GM18498 (cell line): ENCODE measurements at regions not wholly inside any gene's neighbourhood (a gene's known extent, or its start where the extent isn't known, plus 50 kb on each side); places are given as distances from the start of the nearest gene placed in this dataset.
"Not testable (repeated sequence)": the region's sequence is repeated elsewhere in the genome, so short reads cannot be mapped to it uniquely, and the experiment has no call there.

Experiments
- ATAC-seq: cut with Tn5 transposase; IDR thresholded peaks from one replicate; pipeline ENCODE4 v1.9.1; 2021; ENCODE audit warnings: mild to moderate bottlenecking, moderate library complexity; ENCODE audit not compliant: unreplicated experiment

GRCh38 chr4:53720776-53721175 lies 129.5 kb upstream of the LNX1 start:
- ATAC-seq: no peak

GRCh38 chr4:53717064-53717549 lies 125.8 kb upstream of the LNX1 start:
- ATAC-seq: no peak

DNA sequence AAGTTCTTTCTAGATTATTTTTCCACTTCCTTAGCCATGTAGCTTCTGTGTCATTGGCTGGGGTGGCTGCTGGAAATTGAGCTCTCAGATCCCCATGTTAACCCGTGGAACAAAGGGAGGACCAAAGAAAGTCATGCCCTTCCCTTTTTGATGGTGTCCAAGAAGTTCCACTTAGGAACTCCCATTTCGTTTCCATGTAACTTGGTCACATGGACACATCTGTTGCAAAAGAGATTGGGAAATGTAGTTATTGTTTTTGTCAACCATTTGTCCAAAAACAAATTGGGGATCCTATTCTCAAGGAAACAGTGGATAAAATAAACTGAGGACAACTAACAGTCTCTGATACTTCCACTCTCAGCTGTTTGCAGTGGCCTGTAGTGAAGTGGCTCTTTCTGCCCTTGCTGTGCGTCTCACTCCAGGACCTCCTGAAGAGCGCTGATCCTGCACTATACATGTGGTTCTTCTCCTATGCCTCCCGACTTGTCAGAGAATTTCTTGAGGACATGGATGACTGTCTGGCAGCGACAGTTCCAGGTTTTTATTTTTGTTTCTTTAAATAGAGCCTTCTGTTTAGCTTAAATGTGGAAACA lies 125.3 kb upstream of the LNX1 start:
- no peak for ATAC-seq

- ATAC-seq: no peak
These were observed 124.7 kb upstream of the LNX1 start for GRCh38 chr4:53716011-53716410.

DNA sequence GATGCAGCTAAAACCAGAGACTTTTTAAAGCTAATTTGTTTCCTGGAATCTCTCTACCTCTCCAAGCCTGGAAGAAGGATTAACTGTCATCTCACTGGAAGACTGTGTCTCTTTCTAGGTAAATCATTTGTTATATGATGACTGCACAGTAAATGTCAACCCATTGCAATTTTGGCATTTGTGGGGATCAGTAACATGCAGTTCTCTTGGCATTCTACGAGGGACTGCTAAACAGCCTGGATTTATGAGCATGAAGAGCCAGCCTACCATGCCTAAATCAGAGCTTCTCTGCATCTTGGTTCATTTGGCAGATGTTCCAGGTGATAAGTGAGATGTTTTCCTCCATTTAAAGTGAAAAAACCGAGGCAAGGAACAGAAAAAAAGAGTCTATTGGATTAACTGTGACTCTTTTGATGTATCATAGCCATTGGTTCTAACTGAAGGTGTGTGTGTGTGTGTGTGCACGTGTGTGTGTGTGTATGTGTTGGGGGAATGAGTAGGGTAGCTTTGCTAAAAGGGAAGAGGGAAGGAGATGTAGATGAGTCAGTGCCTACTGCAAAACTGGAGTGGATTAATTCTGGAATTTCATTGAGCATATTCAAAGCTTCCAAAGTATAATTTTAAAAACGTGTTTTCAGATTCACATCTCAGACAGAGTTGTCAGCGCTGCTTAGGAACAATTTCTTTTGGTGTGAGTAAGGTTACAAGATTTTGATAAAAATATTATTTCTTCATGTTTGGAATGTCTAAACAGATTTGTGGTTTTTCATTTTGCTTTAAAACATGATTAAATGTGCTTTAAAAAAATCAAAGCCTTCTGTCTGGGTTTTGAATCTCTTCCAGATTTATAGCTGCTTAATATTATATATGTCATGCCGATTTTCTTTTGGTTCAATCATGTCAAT lies 123.2 kb upstream of the LNX1 start:
- ATAC-seq: no peak

- ATAC-seq: no peak
These were observed 122.5 kb upstream of the LNX1 start for GRCh38 chr4:53713767-53714166.

DNA sequence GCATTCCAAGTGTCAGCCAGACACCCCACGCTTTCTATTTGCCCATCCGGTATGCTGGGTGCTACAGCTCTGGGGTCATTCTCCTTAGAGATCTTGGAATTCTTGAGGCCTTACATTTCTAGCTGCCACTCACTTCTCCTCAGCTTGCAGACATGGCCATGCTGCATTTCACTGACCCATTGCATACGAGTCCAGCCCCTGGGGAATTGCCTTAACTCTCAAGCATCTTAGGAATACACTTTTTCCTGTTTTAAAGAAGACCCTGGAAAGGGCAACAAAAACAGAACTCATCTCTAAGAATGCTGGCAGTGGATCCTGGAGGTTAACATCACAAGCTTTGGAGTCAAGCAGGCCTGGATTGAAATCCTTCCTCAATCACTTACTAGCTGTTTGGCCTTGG lies 122.0 kb upstream of the LNX1 start:
- no peak for ATAC-seq

DNA sequence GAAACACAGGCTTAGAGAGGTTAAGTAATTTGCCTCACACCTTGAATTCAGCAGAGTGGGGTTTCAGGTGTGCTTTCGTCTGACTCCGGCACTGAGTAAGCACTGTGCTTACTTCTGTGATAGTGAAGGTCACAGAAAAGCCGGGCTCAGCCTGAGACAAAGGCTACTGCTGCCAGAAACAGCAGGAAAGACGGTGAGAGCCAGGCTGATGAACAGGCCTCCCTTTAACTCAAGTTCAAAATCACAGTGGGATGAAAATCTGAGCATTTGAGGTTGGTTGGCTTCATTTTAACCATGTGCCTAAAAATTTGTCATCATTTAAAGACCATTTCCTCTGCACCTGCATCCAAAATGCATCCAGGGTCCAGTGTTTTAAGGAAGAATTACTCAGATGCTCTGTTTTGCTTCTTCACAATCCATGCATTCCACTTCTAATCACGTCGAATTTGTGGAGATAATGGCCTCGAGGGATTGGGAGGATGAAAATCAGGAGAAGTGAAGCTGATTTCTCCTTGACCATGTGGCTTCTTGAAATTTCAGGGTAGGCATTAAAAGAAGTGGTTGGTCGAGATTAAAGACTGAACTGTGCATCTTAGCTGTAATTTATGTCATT lies 121.2 kb upstream of the LNX1 start:
- ATAC-seq: no peak

DNA sequence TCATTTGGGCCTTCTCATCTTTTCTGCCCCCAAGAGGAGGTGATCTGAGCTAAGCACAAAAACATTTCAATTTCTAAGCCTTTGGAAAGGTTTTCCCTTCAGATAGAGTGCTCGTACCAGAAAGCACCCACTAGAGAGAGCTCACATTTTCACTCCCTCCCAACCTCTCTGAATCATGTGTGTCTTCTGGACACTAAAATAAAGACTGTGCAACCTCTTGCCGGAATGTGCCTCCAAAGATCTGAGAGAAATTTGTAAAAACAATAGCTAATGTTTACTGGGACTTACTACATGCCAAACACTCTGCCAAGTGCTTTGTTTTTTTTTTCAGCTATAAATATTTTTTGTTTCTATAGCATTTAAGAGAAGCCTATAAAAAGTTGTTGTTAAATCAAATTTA lies 120.6 kb upstream of the LNX1 start:
- no peak for ATAC-seq

GRCh38 chr4:53709693-53710092 lies 118.4 kb upstream of the LNX1 start:
- no peak for ATAC-seq

DNA sequence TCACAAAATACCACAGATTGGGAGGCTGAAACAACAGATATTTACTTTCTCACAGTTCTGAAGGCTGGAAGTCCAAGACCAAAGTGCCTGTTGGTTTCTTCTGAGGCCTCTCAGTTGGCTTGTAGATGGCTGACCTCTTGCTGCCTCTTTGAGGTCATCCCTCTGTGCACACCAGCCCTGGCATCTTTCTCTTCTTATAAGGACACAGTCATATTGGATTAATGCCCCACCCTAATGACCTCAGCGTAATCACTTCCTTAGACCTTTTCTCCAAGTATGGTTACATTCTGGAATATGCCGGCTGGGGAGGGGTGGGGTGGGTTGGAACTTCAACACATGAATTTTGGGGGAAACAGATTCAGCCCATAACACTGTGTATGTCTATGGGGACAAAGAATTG lies 116.2 kb upstream of the LNX1 start:
- no peak for ATAC-seq

DNA sequence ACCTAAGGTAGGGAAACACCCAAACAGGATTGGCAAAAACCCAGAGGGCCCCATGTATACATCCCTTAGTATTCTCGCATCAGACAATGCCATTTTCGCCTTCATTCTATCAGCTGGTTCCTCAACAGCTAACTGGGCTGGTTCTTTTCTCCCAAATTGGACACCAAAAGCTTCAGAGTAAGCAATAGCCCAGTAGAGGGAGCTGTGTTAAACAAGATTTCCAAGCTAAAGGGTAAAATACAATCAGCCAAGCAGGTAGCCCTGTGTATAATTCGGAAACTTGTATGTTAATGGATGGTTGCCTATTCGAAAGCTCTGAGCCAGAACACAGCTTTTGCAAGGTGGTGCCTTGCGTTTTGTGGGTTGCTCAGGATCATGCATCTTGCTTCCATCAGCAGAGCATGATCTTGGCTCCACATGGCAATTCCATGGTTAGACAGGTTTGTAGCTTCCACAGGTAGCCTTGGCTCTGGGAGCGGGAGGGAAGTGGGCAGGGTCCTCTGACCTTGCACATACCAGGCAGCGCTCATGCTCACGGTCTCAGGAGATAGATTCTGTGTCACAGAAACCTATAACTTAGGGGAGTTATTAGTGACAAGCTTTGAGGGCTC lies 115.2 kb upstream of the LNX1 start:
- peak; percentile 23 for ATAC-seq

GRCh38 chr4:53705972-53706371 lies 114.7 kb upstream of the LNX1 start:
- ATAC-seq: no peak

- peak; percentile 25 for ATAC-seq
These were observed 114.0 kb upstream of the LNX1 start for GRCh38 chr4:53705151-53705764.

DNA sequence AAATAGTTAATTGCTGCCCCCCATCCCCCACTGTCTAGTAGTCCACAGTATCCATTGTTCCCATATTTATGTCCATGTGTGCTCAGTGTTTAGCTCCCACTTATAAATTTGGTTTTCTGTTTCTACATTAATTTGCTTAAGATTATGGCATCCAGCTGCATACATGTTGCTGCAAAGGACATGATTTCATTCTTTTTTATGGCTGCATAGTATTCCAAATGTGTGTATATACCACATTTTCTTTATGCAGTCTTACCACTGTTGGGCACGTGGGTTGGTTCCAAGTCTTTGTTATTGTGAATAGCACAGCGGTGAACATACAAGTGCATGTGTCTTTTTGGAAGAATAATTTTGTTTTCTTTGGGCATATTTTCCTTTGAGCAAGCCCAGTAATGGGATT lies 113.0 kb upstream of the LNX1 start:
- ATAC-seq: no peak

- ATAC-seq: no peak
These were observed 112.0 kb upstream of the LNX1 start for GRCh38 chr4:53703267-53703655.

GRCh38 chr4:53702334-53703266 lies 111.3 kb upstream of the LNX1 start:
- ATAC-seq: peak; percentile 81

DNA sequence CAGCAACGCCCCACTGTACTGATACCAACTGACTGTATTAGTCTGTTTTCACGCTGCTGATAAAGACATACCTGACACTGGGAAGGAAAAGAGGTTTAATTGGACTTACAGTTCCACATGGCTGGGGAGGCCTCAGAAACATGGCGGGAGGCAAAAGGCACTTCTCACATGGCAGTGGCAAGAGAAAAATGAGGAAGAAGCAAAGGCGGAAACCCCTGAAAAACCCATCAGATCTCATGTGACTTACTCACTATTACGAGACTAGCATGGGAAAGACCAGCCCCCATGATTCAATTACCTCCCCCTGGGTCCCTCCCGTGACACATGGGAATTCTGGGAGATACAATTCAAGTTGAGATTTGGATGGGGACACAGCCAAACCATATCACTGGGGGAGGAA lies 110.0 kb upstream of the LNX1 start:
- not testable (repeated sequence) for ATAC-seq

DNA sequence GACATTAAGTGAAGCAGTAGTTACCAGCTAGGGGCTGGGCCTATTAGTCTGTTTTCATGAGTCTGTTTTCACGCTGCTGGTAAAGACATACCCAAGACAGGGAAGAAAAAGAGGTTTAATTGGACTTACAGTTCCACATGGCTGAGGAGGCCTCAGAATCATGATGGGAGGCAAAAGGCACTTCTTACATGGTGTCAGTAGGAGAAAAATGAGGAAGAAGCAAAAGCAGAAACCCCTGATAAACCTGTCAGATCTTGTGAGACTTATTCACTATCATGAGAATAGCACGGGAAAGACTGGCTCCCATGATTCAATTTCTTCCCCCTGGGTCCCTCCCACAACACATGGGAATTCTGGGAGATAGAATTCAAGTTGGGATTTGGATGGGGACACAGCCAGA lies 108.0 kb upstream of the LNX1 start:
- ATAC-seq: not testable (repeated sequence)
